GM21529 (cell line): ENCODE measurements at regions not wholly inside any gene's neighbourhood (a gene's known extent, or its start where the extent isn't known, plus 50 kb on each side); places are given as distances from the start of the nearest gene placed in this dataset.

Experiments
- ATAC-seq: cut with Tn5 transposase; IDR thresholded peaks from one replicate; pipeline ENCODE4 v1.9.1; 2021; ENCODE audit not compliant: unreplicated experiment

- ATAC-seq = no peak
These were observed 50.7 kb upstream of the LYVE1 start for GRCh38 chr11:10619131-10619680.

DNA sequence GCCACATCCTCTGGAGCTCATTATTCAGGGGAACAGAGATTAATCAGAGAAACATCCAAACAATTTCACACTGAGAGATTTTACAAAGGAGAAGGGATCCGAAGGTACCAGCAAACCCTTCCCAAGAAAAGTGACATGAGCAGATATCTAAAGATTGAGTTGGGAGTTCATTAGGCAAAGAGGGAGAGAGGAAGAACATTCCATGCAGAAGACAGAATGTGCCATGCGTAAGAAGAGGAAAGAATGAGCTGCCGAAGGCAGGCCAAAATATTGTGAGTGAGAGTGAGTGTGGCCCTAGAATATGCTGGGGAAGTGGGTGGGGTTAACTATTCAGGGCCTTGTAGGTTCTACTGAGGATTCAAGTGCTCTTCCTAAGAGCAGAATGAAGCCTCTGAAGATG lies 50.0 kb upstream of the LYVE1 start:
- no peak for ATAC-seq
